H9 (cell line): ENCODE measurements at regions not wholly inside any gene's neighbourhood (a gene's known extent, or its start where the extent isn't known, plus 50 kb on each side); places are given as distances from the start of the nearest gene placed in this dataset.

Experiments used
- DNase-seq: peaks from one replicate; pipeline ENCODE4 v3.0.0-alpha.2; 2017
- H2AFZ ChIP-seq: one replicate; pipeline ENCODE4 v1.6.1; 2013; ENCODE audit warnings: mild to moderate bottlenecking, low read length, control low read depth, moderate library complexity
- H2AK5ac ChIP-seq: 2 replicates; pipeline ENCODE4 v1.6.1; 2013; ENCODE audit warnings: low read length, control low read depth, mixed read lengths; ENCODE audit not compliant: insufficient read length
- H2BK120ac ChIP-seq: one replicate; pipeline ENCODE4 v1.6.1; 2013; ENCODE audit warnings: low read depth, mild to moderate bottlenecking, low read length, control low read depth, inconsistent platforms; ENCODE audit not compliant: poor library complexity, severe bottlenecking
- H2BK12ac ChIP-seq: 2 replicates; pipeline ENCODE4 v1.6.1; 2013; ENCODE audit warnings: low read length, control low read depth, mixed read lengths, low read depth; ENCODE audit not compliant: insufficient read length
- H2BK15ac ChIP-seq: 2 replicates; pipeline ENCODE4 v1.6.1; 2013; ENCODE audit warnings: low read depth, low read length, control low read depth
- H2BK20ac ChIP-seq: one replicate; pipeline ENCODE4 v1.6.1; 2013; ENCODE audit warnings: low read depth, mild to moderate bottlenecking, low read length, control low read depth, inconsistent platforms; ENCODE audit not compliant: poor library complexity, severe bottlenecking
- H2BK5ac ChIP-seq: 2 replicates; pipeline ENCODE4 v1.6.1; 2013; ENCODE audit warnings: low read length, control low read depth, mixed read lengths; ENCODE audit not compliant: insufficient read length
- H3K14ac ChIP-seq: 2 replicates; pipeline ENCODE4 v1.6.1; 2013; ENCODE audit warnings: low read length, control low read depth; ENCODE audit not compliant: insufficient read depth
- H3K18ac ChIP-seq: 2 replicates; pipeline ENCODE4 v1.6.1; 2013; ENCODE audit warnings: low read depth, mild to moderate bottlenecking, mixed read lengths, low read length, control low read depth; ENCODE audit not compliant: insufficient read length
- H3K23ac ChIP-seq: 2 replicates; pipeline ENCODE4 v1.6.1; 2013; ENCODE audit warnings: low read length, control low read depth, mixed read lengths, low read depth; ENCODE audit not compliant: insufficient read length
- H3K23me2 ChIP-seq: 2 replicates; pipeline ENCODE4 v1.6.1; 2013; ENCODE audit warnings: low read depth, mild to moderate bottlenecking, mixed read lengths, low read length, control low read depth; ENCODE audit not compliant: insufficient read length, poor library complexity, severe bottlenecking
- H3K27ac ChIP-seq: 2 replicates; pipeline ENCODE4 v1.5.1; 2013; ENCODE audit warnings: low read length, control low read depth, mixed read lengths, low read depth; ENCODE audit not compliant: insufficient read length
- H3K27me3 ChIP-seq: 2 replicates; pipeline ENCODE4 v1.6.1; 2013; ENCODE audit warnings: low read length, control low read depth, inconsistent platforms; ENCODE audit not compliant: insufficient read depth
- H3K4ac ChIP-seq: 2 replicates; pipeline ENCODE4 v1.6.1; 2013; ENCODE audit warnings: low read depth, mild to moderate bottlenecking, control low read depth, inconsistent platforms, low read length, moderate library complexity
- H3K4me1 ChIP-seq: 2 replicates; pipeline ENCODE4 v1.6.1; 2013; ENCODE audit warnings: low read length, control low read depth, inconsistent platforms; ENCODE audit not compliant: insufficient read depth
- H3K4me2 ChIP-seq: 2 replicates; pipeline ENCODE4 v1.6.1; 2013; ENCODE audit warnings: low read length, control low read depth, mixed read lengths; ENCODE audit not compliant: insufficient read length, insufficient read depth
- H3K56ac ChIP-seq: 2 replicates; pipeline ENCODE4 v1.6.1; 2013; ENCODE audit warnings: low read depth, mild to moderate bottlenecking, mixed read lengths, low read length, control low read depth; ENCODE audit not compliant: insufficient read length
- H3K79me1 ChIP-seq: 2 replicates; pipeline ENCODE4 v1.6.1; 2013; ENCODE audit warnings: low read depth, mild to moderate bottlenecking, moderate library complexity, low read length, control low read depth, inconsistent platforms; ENCODE audit not compliant: insufficient read depth, poor library complexity, severe bottlenecking
- H3K79me2 ChIP-seq: 2 replicates; pipeline ENCODE4 v1.6.1; 2013; ENCODE audit warnings: low read length, control low read depth, inconsistent platforms; ENCODE audit not compliant: insufficient read depth
- H3K9ac ChIP-seq: 2 replicates; pipeline ENCODE4 v1.6.1; 2013; ENCODE audit warnings: low read length, control low read depth, mixed read lengths; ENCODE audit not compliant: insufficient read length; ENCODE audit errors: extremely low read depth
- H3K9me3 ChIP-seq: one replicate; pipeline ENCODE4 v1.6.1; 2013; ENCODE audit warnings: low read depth, low read length, inconsistent platforms; ENCODE audit not compliant: control insufficient read depth
- H3T11ph ChIP-seq: one replicate; pipeline ENCODE4 v1.6.1; 2013; ENCODE audit warnings: mild to moderate bottlenecking, low read length, control low read depth, inconsistent platforms
- H4K20me1 ChIP-seq: one replicate; pipeline ENCODE4 v1.6.1; 2013; ENCODE audit not compliant: control insufficient read depth, insufficient read length, insufficient read depth
- H4K5ac ChIP-seq: 2 replicates; pipeline ENCODE4 v1.6.1; 2013; ENCODE audit warnings: low read depth, mild to moderate bottlenecking, mixed read lengths, low read length, control low read depth; ENCODE audit not compliant: insufficient read length
- H4K8ac ChIP-seq: replicated peaks from 2 replicates; pipeline ENCODE4 v1.6.1; 2013; ENCODE audit warnings: low read length, control low read depth, mixed read lengths, low read depth; ENCODE audit not compliant: insufficient read length
- H4K91ac ChIP-seq: 2 replicates; pipeline ENCODE4 v1.6.1; 2013; ENCODE audit warnings: low read depth, mild to moderate bottlenecking, moderate library complexity, mixed read lengths, low read length, control low read depth; ENCODE audit not compliant: insufficient read length
- H3K27ac Mint-ChIP-seq, 3 experiments: 2 replicates in 2 of 3; 3 replicates in 1 of 3; pipeline ENCODE4 v1.8.0; 2020 to 2021; ENCODE audit warnings: mixed read lengths in 3 of 3, mild to moderate bottlenecking in 1 of 3, moderate library complexity in 1 of 3
- H3K27me3 Mint-ChIP-seq: 2 replicates; pipeline ENCODE4 v1.8.0; 2021; ENCODE audit warnings: low read depth, mild to moderate bottlenecking, moderate library complexity, mixed read lengths
- H3K36me3 Mint-ChIP-seq, 3 experiments: 2 replicates in 2 of 3; 3 replicates in 1 of 3; pipeline ENCODE4 v1.8.0; 2020 to 2021; ENCODE audit warnings: low read depth in 3 of 3, mixed read lengths in 3 of 3; ENCODE audit not compliant: insufficient read depth in 1 of 3
- H3K4me1 Mint-ChIP-seq, 2 experiments: 2 replicates each; pipeline ENCODE4 v1.8.0; 2020; ENCODE audit warnings: mixed read lengths in 2 of 2
- H3K4me3 Mint-ChIP-seq, 2 experiments: 2 replicates in 1 of 2; 3 replicates in 1 of 2; pipeline ENCODE4 v1.8.0; 2020 to 2021; ENCODE audit warnings: mild to moderate bottlenecking in 2 of 2, mixed read lengths in 2 of 2, moderate library complexity in 1 of 2
- H3K9me3 Mint-ChIP-seq, 2 experiments: 2 replicates in 1 of 2; 3 replicates in 1 of 2; pipeline ENCODE4 v1.8.0; 2020; ENCODE audit warnings: mild to moderate bottlenecking in 2 of 2, mixed read lengths in 2 of 2, moderate library complexity in 1 of 2
- WGBS: extraction: QIAGEN DNeasy Blood & Tissue Kit; methylation state at CpG from one replicate; pipeline ENCODE4 v1.1.7; 2013; ENCODE audit warnings: missing lambda C conversion rate, low lambda C conversion rate, mixed read lengths; ENCODE audit not compliant: insufficient read length; ENCODE audit errors: extremely low coverage; 5-methylcytosine and 5-hydroxymethylcytosine counted together
- TF ChIP-seq, protein P1 (sequence below): fragments of 200-600 bp; sonication (generic); conservative IDR thresholded peaks from 3 replicates; pipeline ENCODE4 v1.8.0; 2021; ENCODE audit warnings: antibody characterized with exemption, mild to moderate bottlenecking

DNA sequence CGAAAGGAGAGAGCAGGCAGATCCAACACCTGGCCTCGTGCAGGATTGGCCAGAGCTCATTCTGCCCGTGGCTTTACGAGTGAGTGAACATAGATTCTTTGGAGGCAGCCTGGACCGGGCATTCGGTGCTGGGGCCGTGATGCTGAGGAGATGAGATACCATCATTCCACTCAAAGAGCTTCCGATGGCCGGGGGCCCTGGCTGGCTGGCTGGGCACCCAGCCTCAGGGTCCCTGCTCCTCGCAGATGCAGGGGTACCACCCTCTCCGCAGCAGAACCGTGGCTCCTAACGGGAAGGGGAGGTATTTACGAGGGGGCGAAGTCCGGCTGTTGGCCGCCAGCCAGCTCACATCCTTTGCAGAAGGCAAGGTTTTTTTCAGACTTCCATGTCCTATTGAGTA lies 66.1 kb upstream of the FOXF1 start:
- H3K9me3 ChIP-seq, result no peaks in the 10 kb centered on the region
- no CpG with 5 or more reads among the region's 17 CpGs for WGBS
- peaks cover 19% of the 10 kb centered on the region for H3K27me3 Mint-ChIP-seq

More for the DNA sequence above, 66.1 kb upstream of the FOXF1 start:
- no peak overlapping the region for H3K27ac Mint-ChIP-seq
- Histone ChIP-seq H2BK12ac (no peak overlapping the region), H3K27me3 (no peaks in the 10 kb centered on the region), H3K4me1 (no peaks in the 10 kb centered on the region), H4K91ac (no peak overlapping the region), H3K9ac (no peak overlapping the region), H2AK5ac (no peak overlapping the region), H3K23ac (no peak overlapping the region), H3K27ac (no peak overlapping the region), H3K79me1 (no peaks in the 10 kb centered on the region), H2BK120ac (no peak overlapping the region), H2BK20ac (no peak overlapping the region), H2BK5ac (no peak overlapping the region), H2AFZ (no peak overlapping the region), H3K23me2 (no peaks in the 10 kb centered on the region), H4K20me1 (no peaks in the 10 kb centered on the region), H3K4ac (no peak overlapping the region), H3T11ph (no peak overlapping the region), H4K8ac (peak overlapping the region; percentile 23), H2BK15ac (no peak overlapping the region), H3K18ac (no peak overlapping the region), H3K14ac (no peak overlapping the region), H3K4me2 (no peak overlapping the region), H3K56ac (no peak overlapping the region), H3K79me2 (no peaks in the 10 kb centered on the region), H4K5ac (no peak overlapping the region)
- H3K36me3 Mint-ChIP-seq, result no peaks in the 10 kb centered on the region; a peak in 1 of 7 replicates
- no peak for DNase-seq
- H3K4me3 Mint-ChIP-seq, result no peak overlapping the region
- H3K9me3 Mint-ChIP-seq, result no peaks in the 10 kb centered on the region
- TF ChIP-seq, protein P1, sequence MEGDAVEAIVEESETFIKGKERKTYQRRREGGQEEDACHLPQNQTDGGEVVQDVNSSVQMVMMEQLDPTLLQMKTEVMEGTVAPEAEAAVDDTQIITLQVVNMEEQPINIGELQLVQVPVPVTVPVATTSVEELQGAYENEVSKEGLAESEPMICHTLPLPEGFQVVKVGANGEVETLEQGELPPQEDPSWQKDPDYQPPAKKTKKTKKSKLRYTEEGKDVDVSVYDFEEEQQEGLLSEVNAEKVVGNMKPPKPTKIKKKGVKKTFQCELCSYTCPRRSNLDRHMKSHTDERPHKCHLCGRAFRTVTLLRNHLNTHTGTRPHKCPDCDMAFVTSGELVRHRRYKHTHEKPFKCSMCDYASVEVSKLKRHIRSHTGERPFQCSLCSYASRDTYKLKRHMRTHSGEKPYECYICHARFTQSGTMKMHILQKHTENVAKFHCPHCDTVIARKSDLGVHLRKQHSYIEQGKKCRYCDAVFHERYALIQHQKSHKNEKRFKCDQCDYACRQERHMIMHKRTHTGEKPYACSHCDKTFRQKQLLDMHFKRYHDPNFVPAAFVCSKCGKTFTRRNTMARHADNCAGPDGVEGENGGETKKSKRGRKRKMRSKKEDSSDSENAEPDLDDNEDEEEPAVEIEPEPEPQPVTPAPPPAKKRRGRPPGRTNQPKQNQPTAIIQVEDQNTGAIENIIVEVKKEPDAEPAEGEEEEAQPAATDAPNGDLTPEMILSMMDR, result no peak
- H3K4me1 Mint-ChIP-seq, result no peaks in the 10 kb centered on the region
